Frontal cortex (tissue), 3 donors: ENCODE measurements at regions not wholly inside any gene's neighbourhood (a gene's known extent, or its start where the extent isn't known, plus 50 kb on each side); places are given as distances from the start of the nearest gene placed in this dataset.

Experiments used
- DNase-seq, 2 donors: peaks; one replicate each; pipeline ENCODE4 v3.0.0; 2012; ENCODE audit warnings: low spot score in 2 of 2
- FAIRE-seq: peaks from 2 replicates; lab custom pipeline; 2012; peaks lifted over from hg19 to GRCh38; lab: Jason Lieb, UNC
- donor health status: control.
- donor health status: control.
- donor health status: control.

DNA sequence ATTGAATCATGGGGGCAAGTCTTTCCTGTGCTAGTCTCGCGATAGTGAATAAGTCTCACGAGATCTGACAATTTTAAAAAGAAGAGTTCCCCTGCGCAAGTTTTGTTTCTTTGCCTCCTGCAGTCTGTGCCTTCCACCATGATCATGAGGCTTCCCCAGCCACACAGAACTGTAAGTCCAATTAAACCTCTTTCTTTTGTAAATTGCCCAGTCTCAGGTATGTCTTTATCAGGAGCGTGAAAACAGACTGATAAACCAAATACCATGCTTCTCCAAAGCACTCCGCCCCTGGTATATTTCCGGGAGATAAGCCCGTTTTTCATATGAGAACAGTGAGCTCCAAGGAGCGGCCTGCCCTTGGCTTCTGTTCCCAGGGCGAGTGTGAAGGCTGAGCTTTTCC is 118.9 kb downstream of the EVX1 start:
- DNase-seq = no peak
- FAIRE-seq = no peak

DNA sequence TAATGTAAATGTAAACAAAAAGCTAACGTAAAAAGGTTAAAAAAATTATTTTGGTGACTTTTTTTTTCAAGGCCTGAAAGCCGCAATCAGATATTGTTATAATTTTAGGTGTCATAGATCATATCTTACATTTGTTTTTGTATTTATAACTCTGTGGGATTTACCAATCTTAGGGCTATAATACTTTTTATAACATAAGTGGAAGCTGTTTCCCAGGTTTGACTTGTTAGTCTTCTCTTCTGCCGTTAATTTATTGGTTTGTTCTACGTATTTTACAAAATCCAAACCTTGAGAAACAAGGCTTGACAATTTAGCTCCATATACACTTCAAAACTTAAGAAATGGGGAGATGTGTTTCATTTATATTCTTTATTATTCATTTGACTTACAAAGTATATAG is 119.4 kb downstream of the EVX1 start:
- FAIRE-seq (no peak), DNase-seq (no peak)

DNA sequence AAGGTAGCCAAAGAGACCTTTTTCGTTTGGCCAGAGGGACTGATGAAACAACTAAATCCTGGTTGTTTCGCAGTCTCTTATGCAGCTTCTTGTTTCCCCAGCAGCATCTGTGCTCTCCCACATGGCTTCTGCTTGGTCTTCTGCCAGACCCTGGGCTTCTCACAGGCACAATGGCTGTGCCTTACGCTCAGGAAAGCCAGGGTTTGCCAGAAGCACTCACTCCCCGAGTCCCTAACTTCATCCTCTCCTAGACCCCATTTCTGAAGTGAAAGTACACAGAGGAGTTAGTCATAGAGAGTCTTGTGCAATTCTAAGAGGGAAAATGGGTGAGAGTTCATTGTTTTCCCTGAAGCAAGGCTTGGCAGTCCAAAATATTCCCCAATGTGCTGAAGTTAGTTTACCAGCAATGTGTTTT is 121.7 kb downstream of the EVX1 start:
- FAIRE-seq = no peak
- DNase-seq = peak in 1 of 2 donors; percentile 19

DNA sequence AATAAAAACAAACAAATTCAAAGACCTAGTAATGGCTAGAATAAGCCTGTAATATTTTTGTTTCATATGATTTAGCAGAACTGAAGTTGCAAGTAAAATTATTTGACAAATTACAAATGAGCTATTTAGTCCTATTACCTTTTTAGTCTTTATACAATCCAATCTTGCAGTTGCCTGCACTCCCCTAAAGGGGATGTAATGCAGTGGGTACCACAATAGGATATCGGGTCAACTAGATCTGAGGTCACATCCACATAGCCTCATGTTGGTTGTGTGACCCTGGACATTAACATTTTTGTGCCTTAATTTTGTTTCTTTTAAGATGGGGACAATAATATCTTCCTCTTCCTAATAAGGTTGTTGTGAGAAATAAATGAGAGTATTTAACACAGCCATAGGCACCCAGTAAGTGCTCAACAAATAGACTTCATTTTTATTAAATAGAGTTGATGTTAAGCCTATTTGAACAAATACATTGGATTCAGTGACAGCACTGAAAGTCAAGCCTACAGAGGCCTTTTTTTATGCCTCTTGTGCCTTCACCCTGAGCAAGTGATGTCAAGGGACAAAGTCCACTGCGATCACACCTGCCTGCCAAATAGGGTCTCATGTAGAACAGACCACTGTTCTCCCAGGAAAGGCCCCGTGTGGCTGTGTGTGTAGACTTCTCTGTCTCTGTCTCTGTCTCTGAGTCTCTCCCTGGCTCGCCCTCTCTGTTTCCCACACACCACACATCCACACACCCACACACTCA is 124.8 kb downstream of the EVX1 start:
- no peak for DNase-seq
- FAIRE-seq = no peak

DNA sequence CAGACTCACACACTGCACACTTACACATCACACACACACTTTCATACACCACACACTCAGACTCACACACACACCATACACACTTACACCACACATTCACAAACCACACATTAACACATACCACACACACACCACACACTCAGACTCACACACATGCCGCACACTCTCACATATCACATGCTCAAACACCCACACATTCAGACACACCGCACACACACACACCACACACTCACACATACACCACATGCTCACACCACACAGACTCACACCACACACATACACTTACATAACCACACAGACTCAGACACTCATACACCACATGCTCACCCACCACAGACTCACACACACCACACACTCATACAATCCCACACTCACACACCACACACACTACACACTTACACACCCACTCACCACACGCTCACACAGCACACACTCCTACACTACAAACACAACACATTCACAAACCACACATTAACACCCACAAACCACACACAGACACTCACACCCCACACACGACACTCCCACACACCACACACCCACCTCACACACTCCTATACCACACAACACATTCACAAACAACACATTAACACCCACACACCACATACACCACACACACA is 125.4 kb downstream of the EVX1 start:
- DNase-seq = no peak
- no peak for FAIRE-seq

DNA sequence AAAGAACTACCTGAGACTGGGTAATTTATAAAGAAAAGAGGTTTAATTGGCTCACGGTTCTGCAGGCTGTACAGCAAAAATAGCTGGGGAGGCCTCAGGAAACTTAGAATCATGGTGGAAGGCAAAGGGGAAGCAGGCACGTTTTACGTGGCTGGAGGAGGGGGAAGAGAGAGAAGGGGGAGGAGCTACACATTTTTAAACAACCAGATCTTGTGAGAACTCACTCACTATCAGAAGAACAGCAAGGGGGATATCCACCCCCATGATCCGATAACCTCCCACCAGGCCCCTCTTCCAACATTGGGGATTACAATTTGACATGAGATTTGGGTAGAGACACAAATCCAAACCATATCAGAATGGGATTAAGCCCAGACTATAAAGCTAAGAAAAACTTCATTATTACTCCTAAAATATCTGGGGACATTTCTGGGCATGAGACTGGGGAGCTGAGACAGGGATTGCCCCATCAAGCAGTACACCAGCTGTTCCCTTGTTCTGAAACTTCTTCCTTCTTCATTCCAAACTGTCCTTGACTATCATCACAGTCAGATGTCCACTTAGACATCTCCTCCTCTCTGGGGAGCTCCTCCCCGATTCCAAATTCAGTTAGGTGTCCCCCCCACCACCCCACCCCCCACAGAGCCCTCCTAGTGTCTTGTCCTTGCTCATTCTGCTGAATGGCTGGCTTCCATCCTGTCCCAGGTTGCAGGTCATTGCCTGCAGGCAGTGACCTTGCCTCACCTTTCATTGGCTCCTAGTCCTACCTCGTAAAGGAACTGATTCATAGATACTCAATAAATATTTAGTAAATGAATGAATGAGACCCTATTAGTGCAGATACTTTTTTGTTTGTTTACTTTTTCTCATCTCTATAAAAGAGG is 132.6 kb downstream of the EVX1 start:
- DNase-seq = no peak
- no peak for FAIRE-seq

DNA sequence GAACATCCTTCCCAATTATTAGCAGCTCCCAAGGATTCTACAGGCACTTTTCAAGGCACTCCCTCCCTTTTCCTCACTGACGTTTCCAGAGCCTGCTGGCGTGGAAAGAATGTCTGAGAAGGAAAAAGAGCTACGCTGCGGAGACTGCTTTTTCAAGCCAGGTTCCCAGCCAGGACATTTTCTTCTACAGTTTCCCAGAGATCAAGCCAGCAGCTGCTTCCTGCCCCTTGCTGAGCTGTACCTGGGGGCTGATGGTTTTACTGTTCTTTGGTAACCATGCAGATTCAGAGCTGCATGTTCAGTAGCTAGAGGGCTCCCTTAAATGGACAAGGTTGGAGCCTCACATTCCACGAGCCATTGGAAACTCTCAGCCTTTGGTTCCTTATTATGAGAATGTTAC is 133.4 kb downstream of the EVX1 start:
- no peak for DNase-seq
- FAIRE-seq = no peak

DNA sequence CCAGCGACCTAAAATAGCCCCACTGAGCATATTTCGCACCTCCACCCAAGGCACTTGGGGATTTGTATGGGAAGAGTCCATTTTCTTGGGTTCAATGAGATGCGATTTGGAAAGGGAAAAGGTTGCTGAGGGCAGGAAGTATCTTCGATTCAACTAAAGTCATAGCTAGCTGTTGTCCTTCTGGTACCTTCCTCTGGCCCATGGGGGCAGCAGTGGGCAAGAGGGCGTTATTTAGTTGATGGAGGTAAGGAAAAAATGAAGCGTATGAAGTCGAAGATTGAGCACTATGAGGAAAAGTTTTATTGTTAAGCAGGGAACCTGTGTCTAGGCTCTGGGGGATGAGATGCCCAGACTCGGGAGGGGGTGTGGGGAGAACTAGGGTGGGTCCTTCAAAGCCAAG is 135.4 kb downstream of the EVX1 start:
- DNase-seq = no peak

DNA sequence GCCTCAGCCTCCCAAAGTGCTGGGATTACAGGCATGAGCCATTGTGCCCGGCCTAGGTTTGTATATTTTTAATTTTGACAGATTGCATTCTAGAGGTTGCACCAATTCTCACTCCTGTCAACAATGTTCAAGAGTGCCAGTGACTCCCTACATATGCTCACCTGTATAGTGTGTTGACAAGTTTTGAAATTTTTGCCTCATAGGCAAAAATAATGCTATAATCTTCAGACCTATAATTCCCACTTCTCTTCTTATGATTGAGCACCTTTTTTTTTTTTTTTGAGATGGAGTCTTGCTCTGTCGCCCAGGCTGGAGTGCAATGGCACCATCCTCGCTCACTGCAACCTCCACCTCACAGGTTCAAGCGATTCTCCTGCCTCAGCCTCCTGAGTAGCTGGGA is 139.7 kb downstream of the EVX1 start:
- no peak for FAIRE-seq

More for the DNA sequence above, 135.4 kb downstream of the EVX1 start:
- FAIRE-seq = no peak

DNA sequence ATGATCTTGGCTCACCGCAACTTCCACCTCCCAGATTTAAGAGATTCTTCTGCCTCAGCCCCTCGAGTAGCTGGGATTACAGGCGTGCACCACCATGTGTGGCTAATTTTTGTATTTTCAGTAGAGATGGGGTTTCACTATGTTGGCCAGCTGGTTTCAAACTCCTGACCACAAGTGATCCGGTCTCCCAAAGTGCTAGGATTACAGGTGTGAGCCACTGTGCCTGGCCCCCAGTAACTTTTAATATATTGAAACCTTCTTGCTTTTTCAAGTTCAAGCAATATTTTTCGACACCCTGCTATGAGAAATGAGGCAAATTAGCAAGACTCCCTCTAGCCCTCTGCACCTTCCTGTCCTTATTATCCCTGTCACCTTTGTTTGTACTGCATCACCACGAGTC is 144.0 kb downstream of the EVX1 start:
- FAIRE-seq (no peak), DNase-seq (no peak)

More for the DNA sequence above, 139.7 kb downstream of the EVX1 start:
- DNase-seq = no peak

DNA sequence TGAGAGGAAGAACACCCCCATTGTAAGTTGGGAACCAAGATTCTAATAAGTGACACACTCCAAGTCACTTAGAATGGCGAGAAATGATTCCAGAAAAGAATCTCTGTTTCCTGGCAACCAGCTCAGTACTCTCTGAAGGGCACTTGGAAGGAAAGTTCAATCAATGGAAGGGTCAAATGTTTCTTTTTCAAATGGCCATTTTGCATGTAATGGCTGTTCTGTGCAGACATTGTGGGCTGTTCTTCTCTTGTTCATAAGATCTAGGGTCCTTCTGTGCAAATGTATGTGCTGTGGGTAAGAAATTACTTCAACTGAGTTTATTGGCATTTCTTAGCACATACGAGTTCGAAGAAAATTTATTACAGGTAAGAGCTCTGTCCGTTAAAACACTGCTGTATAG is 145.3 kb downstream of the EVX1 start:
- FAIRE-seq = no peak
- DNase-seq = no peak

DNA sequence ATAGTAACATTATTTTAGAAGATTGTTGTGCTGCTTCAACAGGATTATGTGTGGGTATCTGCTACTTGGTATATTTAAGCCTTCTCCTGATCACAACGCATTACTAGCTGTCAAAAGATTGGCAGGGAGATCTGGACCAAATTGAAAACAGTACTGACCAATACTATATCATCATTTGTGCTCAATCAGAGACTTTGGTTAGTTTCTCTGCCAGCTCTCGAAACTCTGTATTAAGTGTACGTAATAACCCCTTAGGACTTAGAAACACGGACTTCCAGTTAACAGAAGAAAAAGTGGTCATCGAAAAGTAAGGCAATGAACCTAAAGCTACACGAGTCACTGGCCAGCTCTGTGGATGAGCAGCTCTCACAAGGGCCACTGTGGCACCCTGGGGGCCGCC is 146.0 kb downstream of the EVX1 start:
- FAIRE-seq = no peak

DNA sequence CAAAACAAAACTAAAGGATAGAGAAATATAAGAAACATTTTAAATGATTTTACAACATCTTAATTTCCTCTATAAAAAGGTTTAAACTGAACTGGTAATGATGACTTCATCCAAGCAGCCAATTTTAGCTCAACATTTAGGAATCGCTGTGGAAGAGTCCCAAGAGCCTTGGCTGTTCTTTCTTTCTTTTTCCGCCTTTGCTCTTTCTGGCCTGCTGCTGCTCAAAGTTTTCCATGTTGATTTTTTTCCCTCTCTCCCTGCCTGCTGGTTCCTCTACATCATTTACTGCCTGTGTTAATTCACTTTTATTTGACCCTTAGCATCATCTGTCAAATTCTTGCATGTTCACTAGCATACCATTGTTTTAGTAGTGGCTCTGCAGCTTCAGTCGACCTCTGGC is 146.9 kb downstream of the EVX1 start:
- DNase-seq (no peak), FAIRE-seq (no peak)

More for the DNA sequence above, 146.0 kb downstream of the EVX1 start:
- no peak for DNase-seq

DNA sequence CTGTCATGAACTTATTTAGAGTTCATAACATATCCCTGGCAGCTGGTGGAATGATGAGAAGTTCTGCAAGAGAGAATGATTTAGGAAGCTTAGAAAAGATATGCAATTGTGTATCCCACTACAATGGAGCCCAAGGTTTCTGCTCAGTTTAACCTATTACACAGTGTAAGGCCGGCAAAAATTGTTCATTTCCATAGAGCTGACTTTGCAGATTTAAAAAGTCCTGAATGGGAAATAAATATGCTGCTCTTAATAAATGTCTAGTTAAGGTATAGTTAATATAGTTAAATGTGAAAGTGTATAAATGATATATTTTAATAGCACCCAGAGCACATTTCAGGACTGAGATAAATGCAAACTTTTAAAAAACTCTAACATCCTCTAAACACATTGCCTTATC is 149.9 kb downstream of the EVX1 start:
- no peak for FAIRE-seq
- no peak for DNase-seq

DNA sequence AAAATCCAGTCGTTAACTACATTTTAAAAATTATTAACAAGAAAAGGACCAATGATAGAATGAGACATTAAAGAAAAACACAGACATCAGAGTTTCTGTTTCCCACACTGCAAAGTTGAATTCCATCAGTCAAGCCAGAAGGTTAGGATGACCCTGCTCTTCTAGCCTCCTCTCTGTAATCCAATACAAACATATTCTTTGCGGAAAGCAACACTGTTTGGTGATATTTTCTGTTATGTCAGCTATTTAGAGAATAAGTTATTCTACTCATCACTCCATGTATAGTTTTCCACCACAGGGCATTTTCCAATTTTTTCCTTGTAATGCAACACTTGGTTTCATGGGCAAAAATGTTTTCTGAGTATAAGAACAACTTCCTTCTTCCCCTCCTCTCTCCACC is 152.3 kb downstream of the EVX1 start:
- no peak for FAIRE-seq
- no peak for DNase-seq

DNA sequence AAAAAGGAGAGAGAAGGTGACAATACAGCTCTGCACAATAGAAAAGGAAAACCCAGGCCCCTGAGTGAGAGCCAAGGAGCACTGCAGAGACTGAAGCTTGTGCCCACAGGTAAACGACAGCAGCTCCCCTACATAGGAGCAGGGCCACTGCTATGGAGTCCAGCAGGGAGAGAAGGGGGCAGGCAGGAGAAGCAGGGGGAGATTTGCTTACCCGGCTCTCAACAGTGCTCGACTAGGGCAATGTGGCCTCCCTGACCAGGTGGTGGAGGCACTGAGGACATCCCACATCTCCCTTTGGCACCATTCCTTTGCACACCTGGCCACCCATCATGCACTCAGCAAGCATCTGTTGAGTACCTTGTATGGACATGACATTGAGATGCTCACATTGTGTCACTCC is 153.0 kb downstream of the EVX1 start:
- FAIRE-seq (no peak), DNase-seq (no peak)

DNA sequence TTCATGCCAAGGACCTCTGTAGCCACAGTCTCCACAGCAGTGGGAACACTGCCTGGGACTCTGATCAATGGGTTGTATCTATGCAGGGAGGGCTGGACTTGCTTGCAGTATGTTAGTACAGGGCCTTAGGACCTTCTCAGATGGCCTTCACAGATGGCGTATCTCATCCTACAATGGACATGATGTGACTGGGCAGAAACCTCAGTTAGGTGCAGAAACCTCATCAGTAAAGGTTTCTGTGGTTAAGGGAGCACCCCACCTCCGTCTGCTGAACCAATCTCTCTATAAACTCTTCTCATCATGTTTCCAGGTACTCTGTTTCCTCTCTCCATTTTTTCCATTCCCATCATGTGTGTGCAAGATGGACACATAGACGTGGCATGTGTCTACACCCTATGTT is 154.9 kb downstream of the EVX1 start:
- FAIRE-seq (no peak), DNase-seq (no peak)

DNA sequence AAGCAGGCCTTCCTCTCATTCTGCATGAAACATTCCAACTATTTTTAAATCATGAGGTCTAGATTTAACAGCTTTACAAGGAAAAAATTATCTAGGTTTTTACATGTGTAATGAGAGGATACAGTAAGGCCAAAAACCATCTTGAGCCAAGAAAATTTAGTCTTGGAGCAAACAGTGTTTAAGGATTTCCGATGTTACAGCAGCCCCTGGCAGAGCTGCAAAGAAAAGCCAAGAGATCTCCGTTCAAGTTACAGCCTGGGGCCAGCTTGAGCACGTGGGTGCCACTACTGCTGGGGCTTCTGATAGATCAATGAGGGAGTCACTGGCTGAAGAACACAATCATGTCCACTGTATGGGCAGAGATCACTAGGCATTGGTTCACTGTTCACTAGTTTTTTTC is 156.2 kb downstream of the EVX1 start:
- FAIRE-seq (no peak), DNase-seq (no peak)

DNA sequence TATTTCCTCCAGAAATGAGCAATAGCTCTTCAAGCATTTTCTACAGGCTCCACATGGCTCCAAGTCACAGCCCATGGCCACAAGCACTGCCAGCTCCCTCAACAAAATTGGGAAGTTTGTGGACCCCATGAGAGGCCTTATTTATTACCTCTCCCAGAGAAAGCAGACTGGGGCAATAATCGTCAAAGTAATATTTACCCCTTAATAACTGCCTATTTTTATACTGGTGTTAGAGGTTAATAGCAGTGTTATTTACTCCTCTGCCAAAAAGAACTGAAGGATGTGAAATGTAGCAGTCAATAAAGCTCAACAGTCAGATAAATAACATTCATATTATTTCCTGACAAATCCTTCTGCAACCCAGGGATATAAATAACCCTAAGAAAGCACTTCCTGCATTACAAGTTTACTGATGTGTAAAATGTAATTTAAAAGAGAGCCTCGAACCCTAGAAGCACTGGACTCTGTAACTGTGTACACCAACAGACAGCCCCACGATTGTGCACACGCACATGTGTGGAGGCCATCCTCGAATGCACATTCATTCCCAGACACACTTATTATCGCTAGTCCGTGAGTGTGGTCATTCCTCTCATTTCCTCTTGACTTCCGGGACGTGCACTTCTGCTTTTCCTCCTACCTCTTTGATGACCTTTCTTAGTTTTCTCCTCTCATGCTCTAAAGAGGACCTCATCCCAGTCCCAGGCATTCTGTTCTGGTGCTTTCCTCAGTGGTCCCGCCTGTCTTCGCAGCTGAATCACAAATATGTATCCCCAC is 157.4 kb downstream of the EVX1 start:
- no peak for FAIRE-seq

DNA sequence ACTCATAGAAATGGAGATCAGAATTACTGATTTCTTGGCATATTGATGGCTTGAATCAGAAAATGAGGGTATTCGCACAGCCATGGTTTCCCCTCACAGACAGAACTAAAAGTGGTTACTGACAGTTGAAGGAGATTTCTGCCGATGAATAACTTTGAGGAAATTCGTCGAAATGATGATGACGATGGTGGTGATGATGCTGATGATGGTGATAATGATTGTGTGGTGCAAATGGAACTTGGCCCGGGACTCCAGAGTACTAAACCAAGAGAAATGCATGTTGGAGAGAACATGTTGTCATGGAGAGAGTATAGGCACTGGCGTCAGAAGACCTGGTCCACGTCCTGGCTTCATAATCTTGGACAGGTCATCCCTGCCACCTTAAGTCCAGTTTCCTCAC is 163.2 kb downstream of the EVX1 start:
- DNase-seq (no peak), FAIRE-seq (no peak)

More for the DNA sequence above, 157.4 kb downstream of the EVX1 start:
- DNase-seq = no peak
